GM12873 (cell line): ENCODE measurements at regions not wholly inside any gene's neighbourhood (a gene's known extent, or its start where the extent isn't known, plus 50 kb on each side); places are given as distances from the start of the nearest gene placed in this dataset.

Source experiments
- TF ChIP-seq, protein P1 (sequence below): IDR thresholded peaks from 2 replicates; pipeline ENCODE4 v1.5.1; 2012; ENCODE audit warnings: low read depth, mild to moderate bottlenecking, moderate library complexity, low read length, control low read depth; ENCODE audit not compliant: insufficient read depth; ENCODE audit errors: missing control alignments

DNA sequence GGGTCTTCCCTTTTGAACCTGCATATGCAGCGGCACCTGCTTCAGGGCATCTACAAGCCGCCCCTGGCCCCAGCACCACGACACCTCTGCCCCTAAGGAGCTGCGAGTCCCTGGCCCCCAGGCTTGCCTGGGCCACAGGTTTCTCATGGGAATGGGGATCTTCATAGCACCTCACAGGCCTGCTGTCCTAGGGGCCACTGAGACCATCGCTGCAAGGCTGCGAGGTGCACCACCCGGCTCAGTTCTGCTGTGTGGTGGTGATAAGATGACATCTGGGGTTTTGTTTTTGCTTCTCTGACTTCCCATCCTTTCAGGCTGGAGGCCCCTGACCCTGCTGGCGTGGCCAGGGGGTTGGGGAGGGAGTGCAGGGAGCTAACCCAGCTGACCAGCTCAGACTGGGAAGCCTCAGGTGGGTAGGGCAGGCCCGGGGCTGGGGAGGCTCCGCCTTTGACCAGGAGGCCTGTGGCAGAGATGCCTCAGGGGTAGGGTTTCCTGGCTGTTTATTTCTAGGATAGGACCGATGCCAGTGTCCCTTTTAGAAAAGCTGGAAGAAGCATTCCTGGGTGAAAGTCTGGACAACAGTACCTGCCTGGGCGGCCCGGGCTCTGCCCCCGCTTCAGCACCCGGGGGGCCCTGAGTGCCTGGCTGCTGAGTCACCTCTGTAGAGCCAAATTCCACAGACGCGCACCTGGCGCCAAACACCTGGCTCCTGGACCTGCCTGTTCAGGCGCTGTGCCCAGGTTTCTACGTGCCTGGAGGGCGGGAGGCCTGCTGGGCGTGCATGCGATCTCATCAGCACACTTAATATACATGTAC is 264.7 kb downstream of the DLL1 start:
- TF ChIP-seq, protein P1, sequence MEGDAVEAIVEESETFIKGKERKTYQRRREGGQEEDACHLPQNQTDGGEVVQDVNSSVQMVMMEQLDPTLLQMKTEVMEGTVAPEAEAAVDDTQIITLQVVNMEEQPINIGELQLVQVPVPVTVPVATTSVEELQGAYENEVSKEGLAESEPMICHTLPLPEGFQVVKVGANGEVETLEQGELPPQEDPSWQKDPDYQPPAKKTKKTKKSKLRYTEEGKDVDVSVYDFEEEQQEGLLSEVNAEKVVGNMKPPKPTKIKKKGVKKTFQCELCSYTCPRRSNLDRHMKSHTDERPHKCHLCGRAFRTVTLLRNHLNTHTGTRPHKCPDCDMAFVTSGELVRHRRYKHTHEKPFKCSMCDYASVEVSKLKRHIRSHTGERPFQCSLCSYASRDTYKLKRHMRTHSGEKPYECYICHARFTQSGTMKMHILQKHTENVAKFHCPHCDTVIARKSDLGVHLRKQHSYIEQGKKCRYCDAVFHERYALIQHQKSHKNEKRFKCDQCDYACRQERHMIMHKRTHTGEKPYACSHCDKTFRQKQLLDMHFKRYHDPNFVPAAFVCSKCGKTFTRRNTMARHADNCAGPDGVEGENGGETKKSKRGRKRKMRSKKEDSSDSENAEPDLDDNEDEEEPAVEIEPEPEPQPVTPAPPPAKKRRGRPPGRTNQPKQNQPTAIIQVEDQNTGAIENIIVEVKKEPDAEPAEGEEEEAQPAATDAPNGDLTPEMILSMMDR, result no peak

DNA sequence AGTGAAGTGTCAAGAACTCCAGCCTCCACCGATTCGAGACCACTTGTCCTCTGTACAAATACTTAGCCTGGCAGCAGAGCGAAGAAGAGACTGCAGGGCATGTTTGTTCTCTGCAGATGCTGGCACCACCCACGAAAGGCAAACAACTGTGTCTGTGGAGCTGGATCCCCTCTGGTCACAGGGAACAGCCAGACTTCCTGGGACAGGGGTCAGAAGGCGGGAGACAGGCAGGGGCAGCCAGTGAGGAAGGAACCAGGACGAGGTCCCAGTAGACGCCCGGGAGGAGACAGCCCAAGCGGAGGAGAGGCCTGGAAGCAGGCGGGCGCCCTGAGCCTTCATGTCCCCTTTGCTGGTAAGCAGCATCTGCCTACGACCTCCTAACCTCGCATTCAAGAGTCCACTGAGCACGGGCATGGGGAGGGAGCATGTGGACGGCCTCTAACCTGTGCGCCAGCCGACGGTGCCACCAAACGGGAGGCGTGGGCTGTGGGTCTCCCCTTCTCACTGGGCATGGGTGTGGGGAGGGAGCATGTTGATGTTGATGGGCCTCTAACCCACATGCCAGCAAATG is 265.5 kb downstream of the DLL1 start:
- TF ChIP-seq, protein P1, result no peak

DNA sequence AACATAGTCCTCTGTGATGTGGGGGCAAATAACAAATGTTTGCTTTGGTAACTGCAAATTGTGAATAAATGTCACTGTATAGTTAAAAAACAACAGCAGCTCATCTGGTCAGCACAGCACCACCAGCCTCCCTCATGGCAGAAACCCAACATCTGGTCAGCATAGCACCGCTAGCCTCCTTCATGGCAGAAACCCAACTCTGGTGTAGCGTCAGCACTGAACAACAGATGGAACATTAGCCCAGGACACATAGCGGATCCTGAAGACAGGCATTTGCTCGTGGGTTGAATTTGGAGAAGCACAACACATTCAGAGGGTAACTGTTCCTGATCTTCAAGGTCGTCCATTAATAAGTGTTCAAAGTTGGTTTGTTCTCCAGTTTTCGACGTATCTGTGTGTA is 265.9 kb downstream of the DLL1 start:
- TF ChIP-seq, protein P1, result no peak

DNA sequence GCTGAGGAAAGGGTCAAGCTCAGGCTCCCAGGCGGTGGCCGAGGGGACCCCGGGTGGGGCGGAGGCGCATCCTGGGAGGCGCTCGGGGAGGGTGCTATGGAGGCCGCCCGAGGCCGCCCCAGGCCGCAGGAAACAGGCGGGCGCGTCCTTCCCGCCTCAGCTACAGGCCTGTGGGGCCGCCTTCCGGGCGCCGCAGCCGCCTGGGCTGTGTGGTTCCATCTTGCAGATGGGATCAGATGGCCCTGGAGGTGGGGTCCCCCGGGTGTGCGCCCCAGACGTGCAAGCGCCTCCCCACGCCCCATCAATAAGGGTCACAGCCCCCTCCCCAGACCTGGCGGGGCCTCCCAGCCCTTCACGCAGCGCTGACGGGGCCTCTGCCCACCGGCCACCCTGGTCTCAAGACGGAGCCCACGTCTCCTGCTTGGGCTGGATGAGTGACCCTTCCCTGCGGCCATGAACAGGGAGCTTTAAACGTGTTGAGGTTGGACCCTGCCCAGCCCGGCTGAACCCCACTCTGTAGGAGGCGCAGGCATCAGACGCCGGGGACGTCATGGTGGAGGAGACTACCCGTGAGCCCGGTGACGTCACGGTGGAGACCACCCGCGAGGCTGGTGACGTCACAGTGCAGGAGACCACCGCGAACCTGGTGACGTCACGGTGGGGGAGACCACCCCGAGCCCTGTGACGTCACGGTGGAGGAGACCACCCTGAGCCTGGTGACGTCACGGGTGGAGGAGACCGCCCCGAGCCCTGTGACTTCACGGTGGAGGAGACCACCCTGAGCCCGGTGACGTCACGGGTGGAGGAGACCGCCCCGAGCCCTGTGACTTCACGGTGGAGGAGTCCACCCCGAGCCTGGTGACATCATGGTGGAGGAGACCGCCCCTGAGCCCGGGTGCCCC is 267.0 kb downstream of the DLL1 start:
- TF ChIP-seq, protein P1, result no peak

DNA sequence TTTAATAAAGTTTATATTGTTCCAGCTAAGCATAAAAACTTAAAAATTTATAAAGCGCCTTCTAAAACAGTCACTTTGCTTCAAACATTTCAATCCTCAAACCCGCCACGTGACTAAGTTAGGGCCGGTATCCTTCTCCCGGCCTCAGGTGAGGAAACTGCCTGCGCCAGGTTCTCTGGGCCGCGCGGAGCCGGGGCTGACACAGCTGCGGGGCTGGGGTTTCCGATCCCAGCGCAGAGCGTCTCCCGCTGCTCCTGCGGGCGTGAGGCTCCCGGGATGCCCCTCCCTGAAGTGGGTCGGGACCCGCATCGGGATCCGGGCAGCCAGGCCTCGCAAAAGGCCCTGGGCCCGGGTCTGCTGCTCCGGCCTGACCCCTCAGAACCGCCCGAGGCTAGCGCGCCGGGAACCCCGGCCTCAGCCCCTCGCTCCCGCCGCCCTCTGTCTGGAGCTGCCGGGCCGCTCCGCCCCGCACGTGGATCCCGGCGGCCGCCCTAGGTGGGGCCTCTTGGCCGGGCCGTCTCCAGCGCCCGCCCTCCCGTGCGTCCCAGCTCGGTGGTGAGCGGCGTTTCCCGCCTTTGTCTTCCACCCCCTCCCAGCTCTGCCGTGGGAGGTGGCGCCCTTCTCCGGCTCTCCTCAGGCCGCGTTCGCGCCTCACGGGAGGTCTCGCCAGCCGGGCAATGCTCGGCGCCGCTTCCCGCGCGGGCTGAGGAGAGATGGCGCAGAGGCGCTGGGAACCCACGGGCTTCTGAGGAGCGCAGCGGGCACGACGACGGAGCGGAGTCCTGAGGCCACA is 267.9 kb downstream of the DLL1 start:
- TF ChIP-seq, protein P1, result no peak

DNA sequence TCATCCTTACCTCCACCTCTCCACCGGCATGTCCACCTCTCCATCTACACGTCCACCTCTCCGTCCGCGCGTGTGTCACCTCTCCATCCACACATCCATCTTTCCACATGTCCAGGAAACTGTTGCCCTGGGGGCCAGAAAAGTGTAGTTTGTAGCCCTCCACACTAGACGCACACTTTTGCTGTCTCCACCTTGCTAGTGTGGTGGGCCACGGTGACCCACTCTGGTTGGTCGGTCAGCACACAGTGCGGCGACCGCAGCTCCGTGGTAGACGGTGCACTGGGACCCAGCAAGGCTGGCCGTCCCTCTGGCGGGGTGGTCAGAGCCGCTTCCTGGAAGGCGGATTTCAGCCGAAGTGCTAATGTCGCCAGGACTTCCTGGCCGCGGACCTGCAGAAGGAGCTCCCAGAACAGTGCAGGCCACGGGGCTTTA is 268.6 kb downstream of the DLL1 start:
- TF ChIP-seq, protein P1, result no peak
